HEK293 (cell line): ENCODE measurements at regions not wholly inside any gene's neighbourhood (a gene's known extent, or its start where the extent isn't known, plus 50 kb on each side); places are given as distances from the start of the nearest gene placed in this dataset.

Experiments
- CTCF ChIA-PET: fragments of 350-600 bp; formaldehyde crosslinking; extraction: SDS; loops from one replicate; lab custom pipeline; 2021; ENCODE audit warnings: antibody characterized with exemption; lab: Yijun Ruan, JAX
- POLR2A ChIA-PET: fragments of 300-600 bp; formaldehyde crosslinking; extraction: SDS; loops from one replicate; lab custom pipeline; 2020; ENCODE audit warnings: antibody characterized with exemption, inconsistent platforms; lab: Yijun Ruan, JAX
- H3K27ac ChIP-seq: fragments of 200-500 bp; sonication (Bioruptor generic); 2 replicates; pipeline ENCODE4 v1.5.1; 2014; ENCODE audit warnings: low read depth, low read length, control low read depth, inconsistent platforms; ENCODE audit errors: extremely low read depth
- H3K36me3 ChIP-seq, 2 experiments: fragments of 200-500 bp in 1 of 2; sonication (Bioruptor generic) in 1 of 2; 1 replicate in 1 of 2; 2 replicates in 1 of 2; pipeline ENCODE4 v1.5.1; 2014 to 2017; ENCODE audit warnings: inconsistent platforms in 2 of 2, low read length in 2 of 2; ENCODE audit not compliant: control insufficient read depth in 2 of 2, insufficient read depth in 1 of 2
- H3K4me1 ChIP-seq: fragments of 200-500 bp; sonication (Bioruptor generic); 2 replicates; pipeline ENCODE4 v1.5.1; 2014; ENCODE audit warnings: mild to moderate bottlenecking, low read length, inconsistent platforms; ENCODE audit not compliant: control insufficient read depth, insufficient read depth
- H3K4me3 ChIP-seq: 2 replicates; pipeline ENCODE4 v1.5.1; 2011; ENCODE audit warnings: low read depth, mild to moderate bottlenecking, control low read depth, low read length, moderate library complexity
- H3K9me3 ChIP-seq: fragments of 200-500 bp; sonication (Bioruptor generic); 2 replicates; pipeline ENCODE4 v1.5.1; 2014; ENCODE audit warnings: low read depth, low read length, inconsistent platforms; ENCODE audit not compliant: control insufficient read depth, insufficient read depth
- BCL11A ChIP-seq: fragments of 450-650 bp; formaldehyde crosslinking; IDR thresholded peaks from 2 replicates; pipeline ENCODE4 v1.5.1; 2016; ENCODE audit warnings: low read depth, missing biosample characterization, missing genetic modification characterization
- FEZF1 ChIP-seq: fragments of 450-650 bp; formaldehyde crosslinking; IDR thresholded peaks from 2 replicates; pipeline ENCODE4 v1.5.1; 2016; ENCODE audit warnings: missing biosample characterization, missing genetic modification characterization
- GFI1B ChIP-seq: fragments of 450-650 bp; formaldehyde crosslinking; IDR thresholded peaks from 2 replicates; pipeline ENCODE4 v1.5.1; 2016; ENCODE audit warnings: missing biosample characterization, missing genetic modification characterization
- GLI4 ChIP-seq: fragments of 450-650 bp; formaldehyde crosslinking; IDR thresholded peaks from 2 replicates; pipeline ENCODE4 v1.5.1; 2016; ENCODE audit warnings: missing biosample characterization, missing genetic modification characterization
- KLF7 ChIP-seq: fragments of 450-650 bp; formaldehyde crosslinking; IDR thresholded peaks from 2 replicates; pipeline ENCODE4 v1.5.1; 2016; ENCODE audit warnings: missing biosample characterization, missing genetic modification characterization, borderline replicate concordance
- OSR2 ChIP-seq: fragments of 450-650 bp; formaldehyde crosslinking; IDR thresholded peaks from 2 replicates; pipeline ENCODE4 v1.5.1; 2016; ENCODE audit warnings: missing biosample characterization, missing genetic modification characterization
- ZBTB21 ChIP-seq: fragments of 450-650 bp; formaldehyde crosslinking; IDR thresholded peaks from 2 replicates; pipeline ENCODE4 v1.5.1; 2017; ENCODE audit warnings: missing biosample characterization, missing genetic modification characterization
- ZNF112 ChIP-seq: fragments of 450-650 bp; formaldehyde crosslinking; IDR thresholded peaks from 2 replicates; pipeline ENCODE4 v1.5.0; 2017; ENCODE audit warnings: missing biosample characterization, missing genetic modification characterization
- ZNF132 ChIP-seq: fragments of 450-650 bp; formaldehyde crosslinking; IDR thresholded peaks from 2 replicates; pipeline ENCODE4 v1.5.1; 2017; ENCODE audit warnings: missing biosample characterization, missing genetic modification characterization, borderline replicate concordance
- ZNF174 ChIP-seq: fragments of 450-650 bp; formaldehyde crosslinking; IDR thresholded peaks from 2 replicates; pipeline ENCODE4 v1.5.0; 2017; ENCODE audit warnings: missing biosample characterization, mild to moderate bottlenecking, missing genetic modification characterization
- ZNF19 ChIP-seq: fragments of 450-650 bp; formaldehyde crosslinking; IDR thresholded peaks from 2 replicates; pipeline ENCODE4; 2016; ENCODE audit warnings: missing biosample characterization, missing genetic modification characterization, low read depth
- ZNF24 ChIP-seq: fragments of 450-650 bp; formaldehyde crosslinking; IDR thresholded peaks from 2 replicates; pipeline ENCODE4 v1.5.1; 2016; ENCODE audit warnings: missing biosample characterization, missing genetic modification characterization
- ZNF292 ChIP-seq: fragments of 450-650 bp; formaldehyde crosslinking; IDR thresholded peaks from 2 replicates; pipeline ENCODE4 v1.5.1; 2016; ENCODE audit warnings: low read depth, missing biosample characterization, missing genetic modification characterization, borderline replicate concordance
- ZNF311 ChIP-seq: fragments of 450-650 bp; formaldehyde crosslinking; IDR thresholded peaks from 2 replicates; pipeline ENCODE4 v1.5.1; 2017; ENCODE audit warnings: missing biosample characterization, missing genetic modification characterization, borderline replicate concordance
- ZNF350 ChIP-seq: fragments of 450-650 bp; formaldehyde crosslinking; IDR thresholded peaks from 2 replicates; pipeline ENCODE4 v1.5.0; 2017; ENCODE audit warnings: missing biosample characterization, mild to moderate bottlenecking, missing genetic modification characterization
- ZNF394 ChIP-seq: fragments of 450-650 bp; formaldehyde crosslinking; IDR thresholded peaks from 2 replicates; pipeline ENCODE4 v1.5.1; 2016; ENCODE audit warnings: missing biosample characterization, missing genetic modification characterization, mild to moderate bottlenecking, moderate library complexity, borderline replicate concordance
- ZNF423 ChIP-seq: fragments of 450-650 bp; formaldehyde crosslinking; IDR thresholded peaks from 2 replicates; pipeline ENCODE4 v1.5.1; 2016; ENCODE audit warnings: missing biosample characterization, missing genetic modification characterization
- ZNF426 ChIP-seq: fragments of 450-650 bp; formaldehyde crosslinking; IDR thresholded peaks from 2 replicates; pipeline ENCODE4 v1.5.1; 2017; ENCODE audit warnings: missing biosample characterization, missing genetic modification characterization, mild to moderate bottlenecking, inconsistent platforms, moderate library complexity
- ZNF473 ChIP-seq: fragments of 450-650 bp; formaldehyde crosslinking; IDR thresholded peaks from 2 replicates; pipeline ENCODE4 v1.5.1; 2017; ENCODE audit warnings: missing biosample characterization, missing genetic modification characterization
- ZNF548 ChIP-seq: fragments of 450-650 bp; formaldehyde crosslinking; IDR thresholded peaks from 2 replicates; pipeline ENCODE4 v1.5.1; 2016; ENCODE audit warnings: missing biosample characterization, missing genetic modification characterization
- ZNF600 ChIP-seq: fragments of 450-650 bp; formaldehyde crosslinking; IDR thresholded peaks from 2 replicates; pipeline ENCODE4 v1.5.1; 2016; ENCODE audit warnings: missing biosample characterization, missing genetic modification characterization
- ZNF785 ChIP-seq: fragments of 450-650 bp; formaldehyde crosslinking; IDR thresholded peaks from 2 replicates; pipeline ENCODE4 v1.5.1; 2016; ENCODE audit warnings: missing biosample characterization, missing genetic modification characterization
- ZNF837 ChIP-seq: fragments of 450-650 bp; formaldehyde crosslinking; IDR thresholded peaks from 2 replicates; pipeline ENCODE4 v1.5.1; 2016; ENCODE audit warnings: missing biosample characterization, missing genetic modification characterization
- TF ChIP-seq, protein P1 (sequence below): fragments of 450-650 bp; formaldehyde crosslinking; IDR thresholded peaks from 2 replicates; pipeline ENCODE4 v1.5.1; 2016; ENCODE audit warnings: missing biosample characterization, missing genetic modification characterization
- TF ChIP-seq, protein P2 (sequence below): fragments of 450-650 bp; formaldehyde crosslinking; IDR thresholded peaks from 2 replicates; pipeline ENCODE4 v1.5.1; 2017; ENCODE audit warnings: missing biosample characterization, missing genetic modification characterization
- TF ChIP-seq, protein P3 (sequence below): fragments of 450-650 bp; formaldehyde crosslinking; IDR thresholded peaks from 2 replicates; pipeline ENCODE4 v1.5.1; 2016; ENCODE audit warnings: missing biosample characterization, missing genetic modification characterization
- TF ChIP-seq, protein P4 (sequence below): fragments of 450-650 bp; formaldehyde crosslinking; IDR thresholded peaks from 2 replicates; pipeline ENCODE4 v1.5.1; 2017; ENCODE audit warnings: missing biosample characterization, missing genetic modification characterization
- TF ChIP-seq, protein P5 (sequence below): fragments of 450-650 bp; formaldehyde crosslinking; IDR thresholded peaks from 2 replicates; pipeline ENCODE4 v1.5.1; 2016; ENCODE audit warnings: missing biosample characterization, missing genetic modification characterization
- TF ChIP-seq, protein P6 (sequence below): fragments of 450-650 bp; formaldehyde crosslinking; IDR thresholded peaks from 2 replicates; pipeline ENCODE4 v1.5.1; 2016; ENCODE audit warnings: missing biosample characterization, missing genetic modification characterization

DNA sequence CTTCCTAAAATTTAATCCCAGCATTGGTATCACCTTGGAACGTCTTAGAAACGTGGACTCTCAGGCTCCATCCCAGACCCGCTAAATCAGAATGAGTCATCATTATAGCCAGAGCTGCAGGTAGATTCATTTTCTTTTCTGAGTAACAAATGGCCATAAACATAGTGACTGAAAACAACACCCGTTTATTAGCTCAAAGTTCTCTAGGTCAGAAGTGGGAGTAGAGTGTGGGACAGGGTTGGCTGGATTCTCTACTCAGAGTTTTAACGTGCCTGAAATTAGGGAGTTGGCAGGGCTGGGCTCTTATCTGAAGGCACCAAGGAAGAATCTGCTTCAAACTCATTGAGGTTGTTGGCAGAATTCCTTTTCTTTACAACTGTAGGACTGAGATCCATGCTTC, 101.8 kb upstream of the C1QTNF7 start:
- ChIA-PET POLR2A (no interaction called here), CTCF (no interaction called here)

DNA sequence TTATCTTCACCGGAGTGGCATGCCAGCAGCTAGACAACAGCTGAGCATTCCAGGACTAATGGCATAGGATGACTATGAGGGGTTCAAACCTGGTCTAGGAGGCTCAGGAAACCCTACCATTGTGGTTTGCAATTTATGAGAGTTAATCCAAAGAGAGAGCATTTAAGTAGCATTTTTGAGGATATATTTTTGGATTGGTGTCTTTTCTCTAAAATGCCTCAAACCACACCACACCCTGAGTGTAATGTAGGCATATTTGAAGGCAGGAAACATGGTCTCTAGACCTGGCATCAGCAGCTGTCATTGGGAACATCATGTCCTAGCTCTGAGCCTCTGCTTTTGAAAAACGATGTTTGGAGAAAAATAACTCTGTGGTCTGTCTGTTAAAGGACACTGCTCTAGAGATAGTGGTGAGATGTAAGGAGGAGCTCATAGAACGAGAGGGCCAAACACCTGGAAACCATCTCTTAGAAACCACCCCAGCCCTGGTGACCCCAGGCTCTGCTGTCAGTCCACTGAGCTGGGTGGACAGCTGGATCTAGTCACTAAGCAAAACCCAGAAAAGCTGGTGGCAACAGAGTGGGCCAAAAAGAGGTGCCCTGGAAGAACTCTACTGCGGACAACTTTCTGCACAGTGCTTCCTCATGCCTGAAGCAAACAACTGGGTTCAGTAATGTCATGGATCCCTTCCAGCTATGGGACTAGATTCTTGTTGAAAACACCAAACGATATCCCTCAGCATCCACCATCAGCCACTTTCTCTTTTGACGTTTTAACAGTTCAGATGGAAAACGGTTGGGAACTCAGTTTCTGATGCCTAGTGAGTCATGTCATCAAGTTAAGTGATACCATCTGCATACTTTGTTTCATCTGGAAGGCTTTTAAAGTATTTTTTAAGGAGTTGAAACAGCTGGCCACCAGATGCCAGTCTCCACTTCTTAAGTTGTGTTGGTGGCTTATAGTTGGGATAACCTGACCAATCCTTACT, 100.2 kb upstream of the C1QTNF7 start:
- no peak overlapping the region for H3K27ac ChIP-seq
- H3K9me3 ChIP-seq = no peaks in the 10 kb centered on the region
- no peaks in the 10 kb centered on the region for H3K4me1 ChIP-seq
- H3K36me3 ChIP-seq = no peaks in the 10 kb centered on the region
- CTCF ChIA-PET = no interaction called here
- TF ChIP-seq ZNF600 (tag by site-specific recombination) (no peak), ZNF174 (tag by site-specific recombination) (no peak), ZBTB21 (tag by site-specific recombination) (no peak), ZNF785 (tag by site-specific recombination) (no peak), BCL11A (tag by site-specific recombination) (no peak), ZNF311 (no peak), ZNF19 (tag by site-specific recombination) (no peak), ZNF473 (tag by site-specific recombination) (no peak), ZNF132 (no peak), ZNF350 (tag by site-specific recombination) (no peak)
- TF ChIP-seq, protein P1, sequence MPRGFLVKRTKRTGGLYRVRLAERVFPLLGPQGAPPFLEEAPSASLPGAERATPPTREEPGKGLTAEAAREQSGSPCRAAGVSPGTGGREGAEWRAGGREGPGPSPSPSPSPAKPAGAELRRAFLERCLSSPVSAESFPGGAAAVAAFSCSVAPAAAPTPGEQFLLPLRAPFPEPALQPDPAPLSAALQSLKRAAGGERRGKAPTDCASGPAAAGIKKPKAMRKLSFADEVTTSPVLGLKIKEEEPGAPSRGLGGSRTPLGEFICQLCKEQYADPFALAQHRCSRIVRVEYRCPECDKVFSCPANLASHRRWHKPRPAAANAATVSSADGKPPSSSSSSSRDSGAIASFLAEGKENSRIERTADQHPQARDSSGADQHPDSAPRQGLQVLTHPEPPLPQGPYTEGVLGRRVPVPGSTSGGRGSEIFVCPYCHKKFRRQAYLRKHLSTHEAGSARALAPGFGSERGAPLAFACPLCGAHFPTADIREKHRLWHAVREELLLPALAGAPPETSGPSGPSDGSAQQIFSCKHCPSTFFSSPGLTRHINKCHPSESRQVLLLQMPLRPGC = no peak
- POLR2A ChIA-PET = no interaction called here
- no peak overlapping the region for H3K4me3 ChIP-seq

More for the DNA sequence above, 101.8 kb upstream of the C1QTNF7 start:
- no peak for TF ChIP-seq ZNF24 (tag by site-specific recombination)
- TF ChIP-seq, protein P2, sequence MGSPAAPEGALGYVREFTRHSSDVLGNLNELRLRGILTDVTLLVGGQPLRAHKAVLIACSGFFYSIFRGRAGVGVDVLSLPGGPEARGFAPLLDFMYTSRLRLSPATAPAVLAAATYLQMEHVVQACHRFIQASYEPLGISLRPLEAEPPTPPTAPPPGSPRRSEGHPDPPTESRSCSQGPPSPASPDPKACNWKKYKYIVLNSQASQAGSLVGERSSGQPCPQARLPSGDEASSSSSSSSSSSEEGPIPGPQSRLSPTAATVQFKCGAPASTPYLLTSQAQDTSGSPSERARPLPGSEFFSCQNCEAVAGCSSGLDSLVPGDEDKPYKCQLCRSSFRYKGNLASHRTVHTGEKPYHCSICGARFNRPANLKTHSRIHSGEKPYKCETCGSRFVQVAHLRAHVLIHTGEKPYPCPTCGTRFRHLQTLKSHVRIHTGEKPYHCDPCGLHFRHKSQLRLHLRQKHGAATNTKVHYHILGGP (tag by site-specific recombination) = no peak
- TF ChIP-seq ZNF112 (tag by site-specific recombination) = no peak
- no peak for TF ChIP-seq GLI4 (tag by site-specific recombination)
- no peak for TF ChIP-seq ZNF426 (tag by site-specific recombination)
- no peak for TF ChIP-seq GFI1B
- no peak for TF ChIP-seq FEZF1 (tag by site-specific recombination)
- no peak for TF ChIP-seq KLF7 (tag by site-specific recombination)
- TF ChIP-seq OSR2 (tag by site-specific recombination) = no peak
- TF ChIP-seq, protein P3, sequence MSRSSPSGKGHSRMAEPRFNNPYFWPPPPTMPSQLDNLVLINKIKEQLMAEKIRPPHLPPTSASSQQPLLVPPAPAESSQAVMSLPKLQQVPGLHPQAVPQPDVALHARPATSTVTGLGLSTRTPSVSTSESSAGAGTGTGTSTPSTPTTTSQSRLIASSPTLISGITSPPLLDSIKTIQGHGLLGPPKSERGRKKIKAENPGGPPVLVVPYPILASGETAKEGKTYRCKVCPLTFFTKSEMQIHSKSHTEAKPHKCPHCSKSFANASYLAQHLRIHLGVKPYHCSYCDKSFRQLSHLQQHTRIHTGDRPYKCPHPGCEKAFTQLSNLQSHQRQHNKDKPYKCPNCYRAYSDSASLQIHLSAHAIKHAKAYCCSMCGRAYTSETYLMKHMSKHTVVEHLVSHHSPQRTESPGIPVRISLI = no peak
- TF ChIP-seq, protein P4, sequence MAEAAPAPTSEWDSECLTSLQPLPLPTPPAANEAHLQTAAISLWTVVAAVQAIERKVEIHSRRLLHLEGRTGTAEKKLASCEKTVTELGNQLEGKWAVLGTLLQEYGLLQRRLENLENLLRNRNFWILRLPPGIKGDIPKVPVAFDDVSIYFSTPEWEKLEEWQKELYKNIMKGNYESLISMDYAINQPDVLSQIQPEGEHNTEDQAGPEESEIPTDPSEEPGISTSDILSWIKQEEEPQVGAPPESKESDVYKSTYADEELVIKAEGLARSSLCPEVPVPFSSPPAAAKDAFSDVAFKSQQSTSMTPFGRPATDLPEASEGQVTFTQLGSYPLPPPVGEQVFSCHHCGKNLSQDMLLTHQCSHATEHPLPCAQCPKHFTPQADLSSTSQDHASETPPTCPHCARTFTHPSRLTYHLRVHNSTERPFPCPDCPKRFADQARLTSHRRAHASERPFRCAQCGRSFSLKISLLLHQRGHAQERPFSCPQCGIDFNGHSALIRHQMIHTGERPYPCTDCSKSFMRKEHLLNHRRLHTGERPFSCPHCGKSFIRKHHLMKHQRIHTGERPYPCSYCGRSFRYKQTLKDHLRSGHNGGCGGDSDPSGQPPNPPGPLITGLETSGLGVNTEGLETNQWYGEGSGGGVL = no peak
- no peak for TF ChIP-seq ZNF837
- TF ChIP-seq, protein P5, sequence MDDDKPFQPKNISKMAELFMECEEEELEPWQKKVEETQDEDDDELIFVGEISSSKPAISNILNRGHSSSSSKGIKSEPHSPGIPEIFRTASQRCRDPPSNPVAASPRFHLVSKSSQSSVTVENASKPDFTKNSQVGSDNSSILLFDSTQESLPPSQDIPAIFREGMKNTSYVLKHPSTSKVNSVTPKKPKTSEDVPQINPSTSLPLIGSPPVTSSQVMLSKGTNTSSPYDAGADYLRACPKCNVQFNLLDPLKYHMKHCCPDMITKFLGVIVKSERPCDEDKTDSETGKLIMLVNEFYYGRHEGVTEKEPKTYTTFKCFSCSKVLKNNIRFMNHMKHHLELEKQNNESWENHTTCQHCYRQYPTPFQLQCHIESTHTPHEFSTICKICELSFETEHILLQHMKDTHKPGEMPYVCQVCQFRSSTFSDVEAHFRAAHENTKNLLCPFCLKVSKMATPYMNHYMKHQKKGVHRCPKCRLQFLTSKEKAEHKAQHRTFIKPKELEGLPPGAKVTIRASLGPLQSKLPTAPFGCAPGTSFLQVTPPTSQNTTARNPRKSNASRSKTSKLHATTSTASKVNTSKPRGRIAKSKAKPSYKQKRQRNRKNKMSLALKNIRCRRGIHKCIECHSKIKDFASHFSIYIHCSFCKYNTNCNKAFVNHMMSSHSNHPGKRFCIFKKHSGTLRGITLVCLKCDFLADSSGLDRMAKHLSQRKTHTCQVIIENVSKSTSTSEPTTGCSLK = no peak
- TF ChIP-seq ZNF548 = no peak
- TF ChIP-seq ZNF292 = no peak
- TF ChIP-seq ZNF423 = no peak
- no peak for TF ChIP-seq ZNF394 (tag by site-specific recombination)
- TF ChIP-seq, protein P6, sequence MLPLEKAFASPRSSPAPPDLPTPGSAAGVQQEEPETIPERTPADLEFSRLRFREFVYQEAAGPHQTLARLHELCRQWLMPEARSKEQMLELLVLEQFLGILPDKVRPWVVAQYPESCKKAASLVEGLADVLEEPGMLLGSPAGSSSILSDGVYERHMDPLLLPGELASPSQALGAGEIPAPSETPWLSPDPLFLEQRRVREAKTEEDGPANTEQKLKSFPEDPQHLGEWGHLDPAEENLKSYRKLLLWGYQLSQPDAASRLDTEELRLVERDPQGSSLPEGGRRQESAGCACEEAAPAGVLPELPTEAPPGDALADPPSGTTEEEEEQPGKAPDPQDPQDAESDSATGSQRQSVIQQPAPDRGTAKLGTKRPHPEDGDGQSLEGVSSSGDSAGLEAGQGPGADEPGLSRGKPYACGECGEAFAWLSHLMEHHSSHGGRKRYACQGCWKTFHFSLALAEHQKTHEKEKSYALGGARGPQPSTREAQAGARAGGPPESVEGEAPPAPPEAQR (tag by site-specific recombination) = no peak
- Histone ChIP-seq H3K36me3 (no peaks in the 10 kb centered on the region), H3K27ac (no peak overlapping the region), H3K4me3 (no peak overlapping the region), H3K4me1 (no peaks in the 10 kb centered on the region), H3K9me3 (no peaks in the 10 kb centered on the region)
